ENCODE measurements at regions not wholly inside any gene's neighbourhood (a gene's known extent, or its start where the extent isn't known, plus 50 kb on each side); places are given as distances from the start of the nearest gene placed in this dataset.

GRCh38 chrX:121102101-121102500, 54.7 kb downstream of the GLUD2 start:
- H3K4me1 ChIP-seq = no peaks in the 10 kb centered on the region
- H3K27ac ChIP-seq = no peak overlapping the region
- no peaks in the 10 kb centered on the region for H3K9me3 ChIP-seq
- no peaks in the 10 kb centered on the region for H3K36me3 ChIP-seq
- no peak for TF ChIP-seq POLR2AphosphoS5 (IDR thresholded peaks at IDR 0.05)
- peaks cover 0 to 10% of the 10 kb centered on the region in 2 donors for H3K27me3 ChIP-seq
- intact Hi-C loops (cut with DNase I; ENCODE audit: low total_unique reads) = no loop called here
- no peak overlapping the region for H3K4me3 ChIP-seq
- DNase-seq (ENCODE audit: low spot score in 2 of 2) = no peak

- H3K27ac ChIP-seq = no peak overlapping the region
- H3K27me3 ChIP-seq = peaks cover 0 to 10% of the 10 kb centered on the region in 2 donors
- no peaks in the 10 kb centered on the region for H3K4me1 ChIP-seq
- H3K36me3 ChIP-seq = no peaks in the 10 kb centered on the region
- intact Hi-C loops (cut with DNase I; ENCODE audit: low total_unique reads) = no loop called here
- no peak for DNase-seq (ENCODE audit: low spot score in 2 of 2)
- TF ChIP-seq POLR2A (IDR thresholded peaks at IDR 0.05) (no peak), CTCF (IDR thresholded peaks at IDR 0.05) (no peak), POLR2AphosphoS5 (IDR thresholded peaks at IDR 0.05) (no peak)
- no peak overlapping the region for H3K4me3 ChIP-seq
- no peaks in the 10 kb centered on the region for H3K9me3 ChIP-seq
These were observed 56.0 kb downstream of the GLUD2 start for GRCh38 chrX:121103381-121103780.

DNA sequence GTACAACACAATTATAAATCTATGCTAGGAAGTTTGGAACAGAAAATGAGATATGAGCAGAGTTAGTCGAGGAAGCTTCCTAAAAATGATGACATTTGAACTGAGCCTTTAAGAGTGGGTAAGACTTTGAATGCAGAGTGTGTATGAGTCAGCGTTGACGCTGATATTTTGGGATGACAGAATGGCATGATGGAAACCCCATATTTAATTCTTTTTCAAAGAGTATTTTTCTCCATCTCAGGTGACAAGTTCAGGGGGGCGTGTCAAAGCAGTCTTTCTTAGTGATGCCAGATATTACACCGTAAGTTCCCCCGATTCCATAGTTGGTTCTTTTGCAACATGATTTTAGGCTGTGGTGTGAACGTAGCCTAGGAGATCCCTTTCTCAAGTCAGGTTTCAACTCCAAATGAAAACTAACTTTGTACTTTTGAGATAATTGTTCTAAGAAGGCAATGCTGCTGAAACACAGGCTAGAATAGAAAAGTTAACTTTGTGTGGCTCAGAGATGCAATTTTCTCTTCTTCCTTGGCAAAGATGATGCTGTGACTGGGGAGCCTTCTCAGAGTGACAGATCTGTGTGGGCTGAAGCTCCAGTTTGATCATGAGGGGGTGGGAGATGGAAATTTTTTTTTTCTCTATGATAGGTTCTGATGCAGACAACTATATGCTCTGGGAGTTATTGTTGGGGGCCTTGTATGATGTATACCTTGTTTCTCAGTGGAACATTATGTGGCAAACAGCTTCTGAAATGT, 59.2 kb downstream of the GLUD2 start:
- no peaks in the 10 kb centered on the region for H3K9me3 ChIP-seq
- no peaks in the 10 kb centered on the region for H3K36me3 ChIP-seq
- DNase-seq (ENCODE audit: low spot score in 2 of 2) = no peak
- intact Hi-C loops (cut with DNase I; ENCODE audit: low total_unique reads) = no loop called here
- TF ChIP-seq POLR2AphosphoS5 (IDR thresholded peaks at IDR 0.05) (no peak), POLR2A (IDR thresholded peaks at IDR 0.05) (no peak), CTCF (IDR thresholded peaks at IDR 0.05) (no peak)
- no peak overlapping the region for H3K27ac ChIP-seq
- H3K4me1 ChIP-seq = no peaks in the 10 kb centered on the region
- no peaks in the 10 kb centered on the region for H3K27me3 ChIP-seq
- H3K4me3 ChIP-seq = no peak overlapping the region

DNA sequence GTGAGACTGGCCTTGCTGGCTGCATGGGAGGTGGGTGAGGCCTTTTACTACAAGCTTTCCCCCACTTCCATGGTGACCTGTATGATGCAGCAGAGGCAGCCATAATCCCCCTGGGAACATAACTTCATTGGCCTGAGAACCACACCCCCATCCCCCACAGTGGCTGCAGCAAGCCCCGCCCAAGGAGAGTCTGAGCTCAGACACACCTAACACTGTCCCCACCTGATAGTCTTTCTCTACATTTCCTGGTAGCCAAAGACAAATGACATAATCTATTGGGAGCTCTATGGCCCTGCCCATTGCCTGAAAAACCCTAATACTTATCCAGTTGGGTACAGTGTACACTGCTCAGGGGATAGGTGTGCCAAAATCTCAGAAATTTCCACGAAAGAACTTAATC, 62.6 kb downstream of the GLUD2 start:
- Histone ChIP-seq H3K27ac (no peak overlapping the region), H3K36me3 (no peaks in the 10 kb centered on the region), H3K27me3 (no peaks in the 10 kb centered on the region), H3K4me3 (no peak overlapping the region), H3K9me3 (no peaks in the 10 kb centered on the region), H3K4me1 (no peaks in the 10 kb centered on the region)
- TF ChIP-seq POLR2AphosphoS5 (IDR thresholded peaks at IDR 0.05) (no peak), POLR2A (IDR thresholded peaks at IDR 0.05) (no peak), CTCF (IDR thresholded peaks at IDR 0.05) (no peak)
- DNase-seq (ENCODE audit: low spot score in 2 of 2) = no peak
- intact Hi-C loops (cut with DNase I; ENCODE audit: low total_unique reads) = no loop called here

DNA sequence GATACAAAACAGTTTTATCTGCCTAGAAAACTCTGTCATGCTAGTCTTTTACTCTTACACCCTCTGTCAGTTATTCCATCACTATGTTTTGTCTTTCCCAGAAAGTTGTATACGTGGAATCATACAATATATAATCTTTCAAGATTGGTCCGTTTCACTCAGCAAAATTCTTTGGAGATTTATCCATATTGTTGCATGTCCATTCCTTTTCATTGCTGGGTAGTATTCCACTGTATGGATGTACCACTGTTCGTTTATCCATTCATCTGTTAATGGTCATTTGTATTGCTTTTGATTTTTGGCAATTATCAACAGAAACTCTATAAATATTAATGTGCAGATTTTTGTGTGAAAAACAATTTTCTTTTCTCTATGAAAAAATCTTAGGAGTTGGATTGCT, 63.1 kb downstream of the GLUD2 start:
- Histone ChIP-seq H3K4me3 (no peak overlapping the region), H3K27ac (no peak overlapping the region), H3K9me3 (no peaks in the 10 kb centered on the region), H3K4me1 (no peaks in the 10 kb centered on the region), H3K36me3 (no peaks in the 10 kb centered on the region), H3K27me3 (no peaks in the 10 kb centered on the region)
- no peak for DNase-seq (ENCODE audit: low spot score in 2 of 2)
- TF ChIP-seq POLR2AphosphoS5 (IDR thresholded peaks at IDR 0.05) (no peak), POLR2A (IDR thresholded peaks at IDR 0.05) (no peak), CTCF (IDR thresholded peaks at IDR 0.05) (no peak)
- intact Hi-C loops (cut with DNase I; ENCODE audit: low total_unique reads) = no loop called here
